Glutamatergic neuron (in vitro differentiated cells): ENCODE measurements at regions not wholly inside any gene's neighbourhood (a gene's known extent, or its start where the extent isn't known, plus 50 kb on each side); places are given as distances from the start of the nearest gene placed in this dataset.

Experiments
- DNase-seq: peaks from one replicate; pipeline ENCODE4 v3.0.0; 2022
- H3K27ac Mint-ChIP-seq: one replicate; pipeline ENCODE4 v1.8.0; 2020; ENCODE audit warnings: mild to moderate bottlenecking, mixed read lengths, inconsistent platforms; ENCODE audit not compliant: unreplicated experiment
- H3K27me3 Mint-ChIP-seq: one replicate; pipeline ENCODE4 v1.8.0; 2020; ENCODE audit warnings: mild to moderate bottlenecking, moderate library complexity, mixed read lengths, inconsistent platforms; ENCODE audit not compliant: unreplicated experiment
- H3K36me3 Mint-ChIP-seq: one replicate; pipeline ENCODE4 v1.8.0; 2020; ENCODE audit warnings: mild to moderate bottlenecking, mixed read lengths, inconsistent platforms; ENCODE audit not compliant: unreplicated experiment
- H3K4me1 Mint-ChIP-seq: one replicate; pipeline ENCODE4 v1.8.0; 2020; ENCODE audit warnings: mild to moderate bottlenecking, low read depth, mixed read lengths, inconsistent platforms; ENCODE audit not compliant: unreplicated experiment
- H3K4me3 Mint-ChIP-seq: one replicate; pipeline ENCODE4 v1.8.0; 2020; ENCODE audit warnings: mild to moderate bottlenecking, mixed read lengths, inconsistent platforms; ENCODE audit not compliant: unreplicated experiment
- H3K9me3 Mint-ChIP-seq: one replicate; pipeline ENCODE4 v1.8.0; 2020; ENCODE audit warnings: mild to moderate bottlenecking, moderate library complexity, mixed read lengths, inconsistent platforms; ENCODE audit not compliant: unreplicated experiment
- TF ChIP-seq, protein P1 (sequence below): fragments of 200-600 bp; sonication (generic); IDR thresholded peaks from one replicate; pipeline ENCODE4 v1.5.0; 2021; ENCODE audit not compliant: partially characterized antibody, unreplicated experiment

GRCh38 chr1:212155219-212155618, 119.7 kb downstream of the DTL start:
- H3K4me3 Mint-ChIP-seq, result no peak overlapping the region
- TF ChIP-seq, protein P1, sequence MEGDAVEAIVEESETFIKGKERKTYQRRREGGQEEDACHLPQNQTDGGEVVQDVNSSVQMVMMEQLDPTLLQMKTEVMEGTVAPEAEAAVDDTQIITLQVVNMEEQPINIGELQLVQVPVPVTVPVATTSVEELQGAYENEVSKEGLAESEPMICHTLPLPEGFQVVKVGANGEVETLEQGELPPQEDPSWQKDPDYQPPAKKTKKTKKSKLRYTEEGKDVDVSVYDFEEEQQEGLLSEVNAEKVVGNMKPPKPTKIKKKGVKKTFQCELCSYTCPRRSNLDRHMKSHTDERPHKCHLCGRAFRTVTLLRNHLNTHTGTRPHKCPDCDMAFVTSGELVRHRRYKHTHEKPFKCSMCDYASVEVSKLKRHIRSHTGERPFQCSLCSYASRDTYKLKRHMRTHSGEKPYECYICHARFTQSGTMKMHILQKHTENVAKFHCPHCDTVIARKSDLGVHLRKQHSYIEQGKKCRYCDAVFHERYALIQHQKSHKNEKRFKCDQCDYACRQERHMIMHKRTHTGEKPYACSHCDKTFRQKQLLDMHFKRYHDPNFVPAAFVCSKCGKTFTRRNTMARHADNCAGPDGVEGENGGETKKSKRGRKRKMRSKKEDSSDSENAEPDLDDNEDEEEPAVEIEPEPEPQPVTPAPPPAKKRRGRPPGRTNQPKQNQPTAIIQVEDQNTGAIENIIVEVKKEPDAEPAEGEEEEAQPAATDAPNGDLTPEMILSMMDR, result no peak
- H3K36me3 Mint-ChIP-seq, result peaks cover 6% of the 10 kb centered on the region
- no peak overlapping the region for H3K27ac Mint-ChIP-seq
- DNase-seq, result no peak
- H3K27me3 Mint-ChIP-seq, result peaks cover 2% of the 10 kb centered on the region
- no peaks in the 10 kb centered on the region for H3K9me3 Mint-ChIP-seq
- H3K4me1 Mint-ChIP-seq, result no peaks in the 10 kb centered on the region

DNA sequence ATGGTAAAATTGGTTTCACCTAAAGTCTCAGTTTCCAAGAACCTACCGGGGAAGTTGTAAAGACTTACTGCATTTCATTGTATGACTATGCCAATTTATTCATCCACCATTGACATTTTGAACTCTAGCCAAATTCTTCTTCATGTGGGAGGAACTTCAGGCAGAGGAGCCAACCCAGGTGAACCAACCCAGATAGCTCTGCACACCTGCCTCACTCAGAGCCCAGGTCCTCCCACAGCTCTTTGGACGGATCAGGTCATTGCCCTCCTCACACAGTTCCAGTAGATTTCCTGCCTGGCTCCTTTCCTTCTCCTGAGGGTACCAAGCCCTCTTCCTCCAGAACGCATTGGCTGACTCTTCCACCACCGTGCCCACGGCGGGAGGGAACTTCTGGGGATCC, 121.7 kb downstream of the DTL start:
- Mint-ChIP-seq H3K9me3 (no peaks in the 10 kb centered on the region), H3K4me1 (no peaks in the 10 kb centered on the region), H3K27ac (no peak overlapping the region), H3K4me3 (no peak overlapping the region), H3K36me3 (peaks cover 6% of the 10 kb centered on the region), H3K27me3 (peaks cover 2% of the 10 kb centered on the region)
- TF ChIP-seq, protein P1, result no peak
- DNase-seq, result no peak

GRCh38 chr1:212158912-212159796, 123.6 kb downstream of the DTL start:
- no peaks in the 10 kb centered on the region for H3K9me3 Mint-ChIP-seq
- peaks cover 2% of the 10 kb centered on the region for H3K27me3 Mint-ChIP-seq
- DNase-seq, result no peak
- TF ChIP-seq, protein P1, result no peak
- H3K27ac Mint-ChIP-seq, result no peak overlapping the region
- H3K4me3 Mint-ChIP-seq, result no peak overlapping the region
- H3K4me1 Mint-ChIP-seq, result no peaks in the 10 kb centered on the region
- H3K36me3 Mint-ChIP-seq, result no peaks in the 10 kb centered on the region

GRCh38 chr1:212161231-212161781, 123.9 kb upstream of the PPP2R5A start:
- TF ChIP-seq, protein P1, result no peak
- no peaks in the 10 kb centered on the region for H3K4me1 Mint-ChIP-seq
- H3K9me3 Mint-ChIP-seq, result no peaks in the 10 kb centered on the region
- H3K27ac Mint-ChIP-seq, result no peak overlapping the region
- DNase-seq, result no peak
- no peak overlapping the region for H3K4me3 Mint-ChIP-seq
- H3K27me3 Mint-ChIP-seq, result peaks cover 2% of the 10 kb centered on the region
- H3K36me3 Mint-ChIP-seq, result no peaks in the 10 kb centered on the region

DNA sequence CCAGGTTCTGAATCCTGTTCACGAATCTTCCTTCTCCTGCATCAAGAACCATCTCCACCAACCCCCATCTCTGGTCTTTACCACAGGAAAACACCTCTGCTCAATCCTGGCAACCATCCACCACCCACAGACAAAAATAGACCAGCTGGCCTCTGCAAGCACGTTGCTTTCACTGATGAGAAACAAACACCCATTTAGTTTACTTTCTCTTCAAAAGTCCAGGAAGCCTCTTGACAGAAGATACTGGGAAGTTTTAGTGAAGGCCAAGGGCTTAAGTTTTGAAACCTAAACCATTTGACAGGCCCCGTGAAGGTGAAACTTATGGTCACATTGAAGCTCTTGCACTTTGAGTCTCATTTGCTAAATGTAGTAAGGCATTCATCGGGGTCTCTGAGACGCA, 122.6 kb upstream of the PPP2R5A start:
- no peak for DNase-seq
- no peaks in the 10 kb centered on the region for H3K36me3 Mint-ChIP-seq
- peaks cover 2% of the 10 kb centered on the region for H3K27me3 Mint-ChIP-seq
- no peaks in the 10 kb centered on the region for H3K9me3 Mint-ChIP-seq
- no peak overlapping the region for H3K4me3 Mint-ChIP-seq
- TF ChIP-seq, protein P1, result no peak
- H3K4me1 Mint-ChIP-seq, result no peaks in the 10 kb centered on the region
- H3K27ac Mint-ChIP-seq, result no peak overlapping the region
